ENCODE measurements at regions not wholly inside any gene's neighbourhood (a gene's known extent, or its start where the extent isn't known, plus 50 kb on each side); places are given as distances from the start of the nearest gene placed in this dataset.

DNA sequence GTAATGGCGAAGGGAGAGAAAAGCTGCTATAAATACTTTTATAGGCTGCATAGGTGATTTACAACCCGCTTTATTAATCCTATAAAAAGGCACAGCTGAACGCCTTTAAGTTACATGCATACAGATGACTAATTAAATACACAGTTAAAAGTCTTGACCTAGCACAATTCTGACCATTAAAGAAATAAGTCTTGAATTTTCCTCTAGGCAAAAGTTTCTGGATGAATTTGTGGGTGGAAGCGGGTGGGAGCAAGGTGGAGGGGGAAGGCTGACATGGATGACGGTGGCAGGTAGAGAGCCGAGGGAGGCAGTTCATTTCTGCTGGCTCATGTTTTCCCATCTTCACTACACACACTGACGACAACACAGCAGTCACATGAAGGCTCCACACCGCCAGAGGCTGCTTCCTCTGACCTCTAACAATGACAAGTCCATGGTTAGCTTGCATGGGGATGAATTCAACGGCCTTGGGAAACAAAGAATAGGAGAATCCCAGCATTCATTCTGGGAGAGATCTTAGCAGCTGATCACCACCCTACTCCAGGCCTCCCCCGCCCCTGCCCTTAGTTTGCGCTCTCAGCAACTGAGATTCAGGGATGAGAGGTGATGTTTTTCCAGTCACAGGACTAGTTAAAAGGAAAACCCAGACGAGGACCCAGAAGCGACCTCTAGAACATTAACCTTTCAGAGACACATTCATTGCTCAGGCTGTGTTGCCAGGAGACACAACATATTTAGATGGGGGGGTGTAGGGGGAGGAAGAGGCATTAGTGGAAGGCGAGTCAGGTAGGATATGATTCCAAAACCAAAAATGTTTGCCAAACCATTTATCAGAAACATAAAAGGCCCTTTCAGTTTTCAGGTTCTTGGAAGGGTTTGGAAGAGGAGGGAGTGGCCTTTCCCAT, 329.3 kb downstream of the PIK3R1 start:
- TF ChIP-seq, protein P1, sequence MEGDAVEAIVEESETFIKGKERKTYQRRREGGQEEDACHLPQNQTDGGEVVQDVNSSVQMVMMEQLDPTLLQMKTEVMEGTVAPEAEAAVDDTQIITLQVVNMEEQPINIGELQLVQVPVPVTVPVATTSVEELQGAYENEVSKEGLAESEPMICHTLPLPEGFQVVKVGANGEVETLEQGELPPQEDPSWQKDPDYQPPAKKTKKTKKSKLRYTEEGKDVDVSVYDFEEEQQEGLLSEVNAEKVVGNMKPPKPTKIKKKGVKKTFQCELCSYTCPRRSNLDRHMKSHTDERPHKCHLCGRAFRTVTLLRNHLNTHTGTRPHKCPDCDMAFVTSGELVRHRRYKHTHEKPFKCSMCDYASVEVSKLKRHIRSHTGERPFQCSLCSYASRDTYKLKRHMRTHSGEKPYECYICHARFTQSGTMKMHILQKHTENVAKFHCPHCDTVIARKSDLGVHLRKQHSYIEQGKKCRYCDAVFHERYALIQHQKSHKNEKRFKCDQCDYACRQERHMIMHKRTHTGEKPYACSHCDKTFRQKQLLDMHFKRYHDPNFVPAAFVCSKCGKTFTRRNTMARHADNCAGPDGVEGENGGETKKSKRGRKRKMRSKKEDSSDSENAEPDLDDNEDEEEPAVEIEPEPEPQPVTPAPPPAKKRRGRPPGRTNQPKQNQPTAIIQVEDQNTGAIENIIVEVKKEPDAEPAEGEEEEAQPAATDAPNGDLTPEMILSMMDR (conservative IDR thresholded peaks at IDR 0.05), result no peak
- TF ChIP-seq ZFX (IDR thresholded peaks at IDR 0.05), result no peak
